ENCODE measurements at regions not wholly inside any gene's neighbourhood (a gene's known extent, or its start where the extent isn't known, plus 50 kb on each side); places are given as distances from the start of the nearest gene placed in this dataset.
"Not testable (repeated sequence)": the region's sequence is repeated elsewhere in the genome, so short reads cannot be mapped to it uniquely, and the experiment has no call there.

- Histone ChIP-seq H3K9ac (ENCODE audit: low read length in 2 of 2) (no peak overlapping the region), H3K4me3 (ENCODE audit: low read length in 2 of 2) (no peak overlapping the region), H3K9me3 (ENCODE audit: control insufficient read depth in 2 of 2, low read length in 2 of 2) (no peaks in the 10 kb centered on the region), H3K4me1 (ENCODE audit: control insufficient read depth, insufficient read depth, low read length) (no peaks in the 10 kb centered on the region), H3K27me3 (ENCODE audit: control insufficient read depth in 1 of 2, insufficient read depth in 2 of 2, low read length in 2 of 2) (peaks cover 0 to 3% of the 10 kb centered on the region in 2 donors), H3K36me3 (ENCODE audit: control insufficient read depth in 2 of 2, insufficient read depth in 2 of 2, low read length in 2 of 2) (no peaks in the 10 kb centered on the region), H3K27ac (ENCODE audit: low read length) (no peak overlapping the region)
Observed at GRCh38 chr11:19426756-19427403, 186.1 kb upstream of the E2F8 start.

GRCh38 chr11:19426011-19426755 lies 185.4 kb upstream of the E2F8 start:
- Histone ChIP-seq H3K36me3 (ENCODE audit: control insufficient read depth in 2 of 2, insufficient read depth in 2 of 2, low read length in 2 of 2) (no peaks in the 10 kb centered on the region), H3K27ac (ENCODE audit: low read length) (no peak overlapping the region), H3K4me1 (ENCODE audit: control insufficient read depth, insufficient read depth, low read length) (no peaks in the 10 kb centered on the region), H3K27me3 (ENCODE audit: control insufficient read depth in 1 of 2, insufficient read depth in 2 of 2, low read length in 2 of 2) (peaks cover 0 to 3% of the 10 kb centered on the region in 2 donors), H3K9ac (ENCODE audit: low read length in 2 of 2) (no peak overlapping the region), H3K9me3 (ENCODE audit: control insufficient read depth in 2 of 2, low read length in 2 of 2) (no peaks in the 10 kb centered on the region), H3K4me3 (ENCODE audit: low read length in 2 of 2) (no peak overlapping the region)

- no peak overlapping the region for H3K9ac ChIP-seq (ENCODE audit: low read length in 2 of 2)
- no peak overlapping the region for H3K27ac ChIP-seq (ENCODE audit: low read length)
- no peaks in the 10 kb centered on the region for H3K9me3 ChIP-seq (ENCODE audit: control insufficient read depth in 2 of 2, low read length in 2 of 2)
- no peaks in the 10 kb centered on the region for H3K36me3 ChIP-seq (ENCODE audit: control insufficient read depth in 2 of 2, insufficient read depth in 2 of 2, low read length in 2 of 2)
- H3K4me3 ChIP-seq (ENCODE audit: low read length in 2 of 2): no peak overlapping the region
- no peaks in the 10 kb centered on the region for H3K4me1 ChIP-seq (ENCODE audit: control insufficient read depth, insufficient read depth, low read length)
- no peaks in the 10 kb centered on the region for H3K27me3 ChIP-seq (ENCODE audit: control insufficient read depth in 1 of 2, insufficient read depth in 2 of 2, low read length in 2 of 2)
Observed at GRCh38 chr11:19422276-19422675, 181.5 kb upstream of the E2F8 start.

GRCh38 chr11:19420868-19421533 lies 180.3 kb upstream of the E2F8 start:
- H3K4me1 ChIP-seq (ENCODE audit: control insufficient read depth, insufficient read depth, low read length): no peaks in the 10 kb centered on the region
- H3K9me3 ChIP-seq (ENCODE audit: control insufficient read depth in 2 of 2, low read length in 2 of 2): no peaks in the 10 kb centered on the region
- no peaks in the 10 kb centered on the region for H3K36me3 ChIP-seq (ENCODE audit: control insufficient read depth in 2 of 2, insufficient read depth in 2 of 2, low read length in 2 of 2)

GRCh38 chr11:19419808-19420207 lies 179.1 kb upstream of the E2F8 start:
- H3K4me3 ChIP-seq (ENCODE audit: low read length in 2 of 2): no peak overlapping the region
- H3K36me3 ChIP-seq (ENCODE audit: control insufficient read depth in 2 of 2, insufficient read depth in 2 of 2, low read length in 2 of 2): no peaks in the 10 kb centered on the region
- no peaks in the 10 kb centered on the region for H3K4me1 ChIP-seq (ENCODE audit: control insufficient read depth, insufficient read depth, low read length)
- no peak overlapping the region for H3K27ac ChIP-seq (ENCODE audit: low read length)
- no peaks in the 10 kb centered on the region for H3K27me3 ChIP-seq (ENCODE audit: control insufficient read depth in 1 of 2, insufficient read depth in 2 of 2, low read length in 2 of 2)
- no peak overlapping the region for H3K9ac ChIP-seq (ENCODE audit: low read length in 2 of 2)
- H3K9me3 ChIP-seq (ENCODE audit: control insufficient read depth in 2 of 2, low read length in 2 of 2): no peaks in the 10 kb centered on the region

More at GRCh38 chr11:19420868-19421533, 180.3 kb upstream of the E2F8 start:
- Histone ChIP-seq H3K4me3 (ENCODE audit: low read length in 2 of 2) (no peak overlapping the region), H3K9ac (ENCODE audit: low read length in 2 of 2) (no peak overlapping the region), H3K27ac (ENCODE audit: low read length) (no peak overlapping the region), H3K27me3 (ENCODE audit: control insufficient read depth in 1 of 2, insufficient read depth in 2 of 2, low read length in 2 of 2) (no peaks in the 10 kb centered on the region)

GRCh38 chr11:19419021-19419750 lies 178.4 kb upstream of the E2F8 start:
- no peak overlapping the region for H3K27ac ChIP-seq (ENCODE audit: low read length)
- H3K4me3 ChIP-seq (ENCODE audit: low read length in 2 of 2): no peak overlapping the region
- no peaks in the 10 kb centered on the region for H3K27me3 ChIP-seq (ENCODE audit: control insufficient read depth in 1 of 2, insufficient read depth in 2 of 2, low read length in 2 of 2)
- H3K4me1 ChIP-seq (ENCODE audit: control insufficient read depth, insufficient read depth, low read length): no peaks in the 10 kb centered on the region
- no peak overlapping the region for H3K9ac ChIP-seq (ENCODE audit: low read length in 2 of 2)
- no peaks in the 10 kb centered on the region for H3K36me3 ChIP-seq (ENCODE audit: control insufficient read depth in 2 of 2, insufficient read depth in 2 of 2, low read length in 2 of 2)
- no peaks in the 10 kb centered on the region for H3K9me3 ChIP-seq (ENCODE audit: control insufficient read depth in 2 of 2, low read length in 2 of 2)

- Histone ChIP-seq H3K27me3 (ENCODE audit: control insufficient read depth in 1 of 2, insufficient read depth in 2 of 2, low read length in 2 of 2) (no peaks in the 10 kb centered on the region), H3K4me1 (ENCODE audit: control insufficient read depth, insufficient read depth, low read length) (no peaks in the 10 kb centered on the region), H3K4me3 (ENCODE audit: low read length in 2 of 2) (no peak overlapping the region), H3K36me3 (ENCODE audit: control insufficient read depth in 2 of 2, insufficient read depth in 2 of 2, low read length in 2 of 2) (no peaks in the 10 kb centered on the region), H3K27ac (ENCODE audit: low read length) (no peak overlapping the region), H3K9ac (ENCODE audit: low read length in 2 of 2) (no peak overlapping the region), H3K9me3 (ENCODE audit: control insufficient read depth in 2 of 2, low read length in 2 of 2) (no peaks in the 10 kb centered on the region)
Observed at GRCh38 chr11:19418221-19418620, 177.5 kb upstream of the E2F8 start.

- H3K9me3 ChIP-seq (ENCODE audit: control insufficient read depth in 2 of 2, low read length in 2 of 2); H3K4me1 ChIP-seq (ENCODE audit: control insufficient read depth, insufficient read depth, low read length); H3K27ac ChIP-seq (ENCODE audit: low read length); H3K36me3 ChIP-seq (ENCODE audit: control insufficient read depth in 2 of 2, insufficient read depth in 2 of 2, low read length in 2 of 2); H3K9ac ChIP-seq (ENCODE audit: low read length in 2 of 2); H3K4me3 ChIP-seq (ENCODE audit: low read length in 2 of 2); H3K27me3 ChIP-seq (ENCODE audit: control insufficient read depth in 1 of 2, insufficient read depth in 2 of 2, low read length in 2 of 2): not testable (repeated sequence)
Observed at GRCh38 chr11:19412070-19412469, 171.3 kb upstream of the E2F8 start.

GRCh38 chr11:19410032-19410431 lies 169.3 kb upstream of the E2F8 start:
- peaks cover 0 to 5% of the 10 kb centered on the region in 2 donors for H3K27me3 ChIP-seq (ENCODE audit: control insufficient read depth in 1 of 2, insufficient read depth in 2 of 2, low read length in 2 of 2)
- H3K4me3 ChIP-seq (ENCODE audit: low read length in 2 of 2): no peak overlapping the region
- H3K4me1 ChIP-seq (ENCODE audit: control insufficient read depth, insufficient read depth, low read length): peaks cover 3% of the 10 kb centered on the region
- H3K27ac ChIP-seq (ENCODE audit: low read length): no peak overlapping the region
- no peak overlapping the region for H3K9ac ChIP-seq (ENCODE audit: low read length in 2 of 2)
- H3K36me3 ChIP-seq (ENCODE audit: control insufficient read depth in 2 of 2, insufficient read depth in 2 of 2, low read length in 2 of 2): no peaks in the 10 kb centered on the region
- H3K9me3 ChIP-seq (ENCODE audit: control insufficient read depth in 2 of 2, low read length in 2 of 2): no peaks in the 10 kb centered on the region

GRCh38 chr11:19409307-19409706 lies 168.6 kb upstream of the E2F8 start:
- no peak overlapping the region for H3K9ac ChIP-seq (ENCODE audit: low read length in 2 of 2)
- H3K4me1 ChIP-seq (ENCODE audit: control insufficient read depth, insufficient read depth, low read length): peaks cover 3% of the 10 kb centered on the region
- no peaks in the 10 kb centered on the region for H3K9me3 ChIP-seq (ENCODE audit: control insufficient read depth in 2 of 2, low read length in 2 of 2)
- peaks cover 0 to 5% of the 10 kb centered on the region in 2 donors for H3K27me3 ChIP-seq (ENCODE audit: control insufficient read depth in 1 of 2, insufficient read depth in 2 of 2, low read length in 2 of 2)
- no peak overlapping the region for H3K4me3 ChIP-seq (ENCODE audit: low read length in 2 of 2)
- H3K27ac ChIP-seq (ENCODE audit: low read length): no peak overlapping the region
- H3K36me3 ChIP-seq (ENCODE audit: control insufficient read depth in 2 of 2, insufficient read depth in 2 of 2, low read length in 2 of 2): no peaks in the 10 kb centered on the region
